ENCODE measurements at regions not wholly inside any gene's neighbourhood (a gene's known extent, or its start where the extent isn't known, plus 50 kb on each side); places are given as distances from the start of the nearest gene placed in this dataset.

- Mint-ChIP-seq H3K27me3 (no peaks in the 10 kb centered on the region), H3K27ac (no peak overlapping the region), H3K9me3 (no peaks in the 10 kb centered on the region), H3K4me3 (no peak overlapping the region), H3K36me3 (no peaks in the 10 kb centered on the region), H3K4me1 (ENCODE audit: unreplicated experiment) (peaks cover 40% of the 10 kb centered on the region)
- TF ChIP-seq CTCF (conservative IDR thresholded peaks at IDR 0.05), result no peak
- DNase-seq (ENCODE audit: extremely low spot score, unreplicated experiment), result no peak
Measured at GRCh38 chr7:130881091-130881798, 147.2 kb upstream of the KLF14 start.

DNA sequence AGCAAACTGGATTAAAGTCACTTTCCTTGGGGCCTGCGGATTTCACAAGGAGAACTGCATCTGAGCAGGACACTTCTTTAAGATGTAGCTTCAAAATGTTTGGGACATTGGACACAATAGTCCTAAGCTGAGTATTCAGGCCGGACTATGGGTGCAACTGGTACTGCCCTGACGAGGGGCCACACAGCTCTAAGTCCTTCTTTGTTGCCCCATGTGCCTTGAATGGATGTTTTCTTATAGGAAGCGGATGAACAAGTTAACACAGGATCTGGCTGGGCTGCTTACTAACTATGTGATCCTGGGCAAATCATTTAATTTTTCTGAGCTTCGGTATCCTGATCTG, 147.8 kb upstream of the KLF14 start:
- H3K27me3 Mint-ChIP-seq, result no peaks in the 10 kb centered on the region
- H3K4me1 Mint-ChIP-seq (ENCODE audit: unreplicated experiment), result peaks cover 35% of the 10 kb centered on the region
- no peak overlapping the region for H3K27ac Mint-ChIP-seq
- H3K9me3 Mint-ChIP-seq, result no peaks in the 10 kb centered on the region
- no peak for TF ChIP-seq CTCF (conservative IDR thresholded peaks at IDR 0.05)
- no peak for DNase-seq (ENCODE audit: extremely low spot score, unreplicated experiment)
- no peak overlapping the region for H3K4me3 Mint-ChIP-seq
- no peaks in the 10 kb centered on the region for H3K36me3 Mint-ChIP-seq

DNA sequence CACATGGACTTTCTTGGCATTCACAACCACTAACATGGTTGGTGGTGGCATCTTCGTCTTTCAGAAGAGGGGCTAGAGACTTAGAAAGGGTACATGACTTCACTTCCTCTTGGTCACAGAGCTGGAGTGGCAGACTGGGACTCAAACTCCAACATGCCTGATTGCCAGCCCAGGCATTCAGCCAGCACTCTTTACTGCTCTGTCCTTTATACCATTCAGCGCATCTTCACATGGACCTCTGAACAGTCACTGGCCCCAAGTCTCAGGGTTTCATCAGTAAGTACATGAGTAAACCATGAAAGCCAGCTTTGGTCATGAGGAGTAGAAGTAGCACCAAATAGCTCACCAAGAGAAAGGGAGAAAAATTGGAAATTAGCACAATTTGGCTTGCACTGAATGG, 148.4 kb upstream of the KLF14 start:
- Mint-ChIP-seq H3K36me3 (no peaks in the 10 kb centered on the region), H3K9me3 (no peaks in the 10 kb centered on the region), H3K4me3 (no peak overlapping the region), H3K27me3 (no peaks in the 10 kb centered on the region), H3K4me1 (ENCODE audit: unreplicated experiment) (peaks cover 34% of the 10 kb centered on the region), H3K27ac (no peak overlapping the region)
- no peak for TF ChIP-seq CTCF (conservative IDR thresholded peaks at IDR 0.05)
- DNase-seq (ENCODE audit: extremely low spot score, unreplicated experiment), result no peak

DNA sequence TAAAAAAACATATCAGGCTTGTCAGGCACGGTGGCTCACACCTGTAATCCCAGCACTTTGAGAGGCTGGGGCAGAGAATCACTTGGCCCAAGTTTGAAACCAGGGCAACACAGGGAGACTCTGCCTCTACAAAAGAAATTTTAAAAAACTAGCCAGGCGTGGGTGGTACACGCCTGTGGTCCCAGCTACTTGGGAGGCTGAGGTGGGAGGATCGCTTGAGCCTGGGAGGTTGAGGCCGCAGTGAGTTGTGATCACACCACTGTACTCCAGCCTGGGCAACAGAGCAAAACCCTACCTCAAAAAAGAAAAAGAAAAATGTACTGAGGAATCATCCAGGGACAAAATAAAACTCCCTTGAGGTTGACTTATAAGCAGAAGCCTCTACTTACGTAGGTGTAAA, 149.9 kb upstream of the KLF14 start:
- no peaks in the 10 kb centered on the region for H3K9me3 Mint-ChIP-seq

GRCh38 chr7:130884437-130885417, 150.7 kb upstream of the KLF14 start:
- Mint-ChIP-seq H3K36me3 (no peaks in the 10 kb centered on the region), H3K4me3 (peak overlapping the region; percentile 45), H3K4me1 (ENCODE audit: unreplicated experiment) (peaks cover 46% of the 10 kb centered on the region), H3K27me3 (peaks cover 3% of the 10 kb centered on the region), H3K9me3 (no peaks in the 10 kb centered on the region), H3K27ac (peak overlapping the region; percentile 79)
- DNase-seq (ENCODE audit: extremely low spot score, unreplicated experiment), result no peak
- no peak for TF ChIP-seq CTCF (conservative IDR thresholded peaks at IDR 0.05)

More for the DNA sequence above, 149.9 kb upstream of the KLF14 start:
- H3K4me1 Mint-ChIP-seq (ENCODE audit: unreplicated experiment), result peaks cover 46% of the 10 kb centered on the region
- no peak for DNase-seq (ENCODE audit: extremely low spot score, unreplicated experiment)
- peaks cover 3% of the 10 kb centered on the region for H3K27me3 Mint-ChIP-seq
- H3K4me3 Mint-ChIP-seq, result no peak overlapping the region
- H3K36me3 Mint-ChIP-seq, result no peaks in the 10 kb centered on the region
- no peak for TF ChIP-seq CTCF (conservative IDR thresholded peaks at IDR 0.05)
- no peak overlapping the region for H3K27ac Mint-ChIP-seq
